PC-3 (cell line): ENCODE measurements at regions not wholly inside any gene's neighbourhood (a gene's known extent, or its start where the extent isn't known, plus 50 kb on each side); places are given as distances from the start of the nearest gene placed in this dataset.

ENCODE experiments used
- CTCF ChIP-seq: fragments of 300-600 bp; sonication (generic); conservative IDR thresholded peaks from 2 replicates; pipeline ENCODE4 v1.5.1; 2017; ENCODE audit warnings: antibody characterized with exemption, low read depth, mild to moderate bottlenecking, low read length
- EZH2 ChIP-seq: fragments of 300-600 bp; sonication (generic); IDR thresholded peaks from one replicate; pipeline ENCODE4 v1.6.1; 2017; ENCODE audit warnings: antibody characterized with exemption, mild to moderate bottlenecking, low read length; ENCODE audit not compliant: unreplicated experiment
- EZH2phosphoT487 ChIP-seq: fragments of 300-600 bp; sonication (generic); IDR thresholded peaks from 2 replicates; pipeline ENCODE4 v1.6.1; 2018; ENCODE audit warnings: mild to moderate bottlenecking, antibody characterized with exemption, low read length, borderline replicate concordance

DNA sequence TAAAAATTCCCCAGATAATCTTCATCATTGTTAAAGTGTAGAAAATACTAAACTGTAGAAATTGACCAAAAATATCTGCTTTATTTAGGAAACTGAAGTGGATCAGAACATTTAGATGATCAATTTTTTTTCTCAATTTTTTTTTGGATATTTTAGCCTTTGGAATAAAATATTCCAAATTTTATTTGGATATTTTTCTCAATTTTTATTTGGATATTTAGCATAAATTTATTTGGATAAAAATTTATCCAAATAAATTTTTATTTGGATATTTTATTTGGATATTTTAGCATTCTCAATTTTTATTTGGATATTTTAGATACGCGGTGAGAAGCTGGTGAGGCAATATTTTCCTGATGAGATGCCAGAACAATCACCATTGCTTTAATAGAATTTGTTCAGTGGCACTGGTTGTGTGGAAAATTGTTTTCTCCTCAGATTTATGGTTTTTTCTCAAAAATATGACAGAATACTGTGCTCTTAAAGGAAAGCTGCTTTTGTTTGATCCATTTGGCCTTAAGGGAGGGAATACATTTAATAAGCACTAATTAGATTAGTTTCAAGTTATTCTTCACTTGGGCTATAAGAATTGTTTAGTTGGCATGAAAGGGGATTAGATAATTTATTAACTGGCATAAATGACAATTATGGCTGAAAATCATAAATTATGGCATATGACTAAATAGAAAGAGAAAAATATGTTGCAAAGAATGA, 470.1 kb downstream of the MFSD1 start:
- no peak for TF ChIP-seq CTCF
- TF ChIP-seq EZH2phosphoT487, result no peak
- TF ChIP-seq EZH2, result no peak
